ENCODE measurements at regions not wholly inside any gene's neighbourhood (a gene's known extent, or its start where the extent isn't known, plus 50 kb on each side); places are given as distances from the start of the nearest gene placed in this dataset.

GRCh38 chr6:122077603-122078002 is 321.8 kb upstream of the HSF2 start:
- no peak for TF ChIP-seq HCFC1 (IDR thresholded peaks at IDR 0.05; ENCODE audit: low read length)
- TF ChIP-seq BHLHE40 (IDR thresholded peaks at IDR 0.05; ENCODE audit: borderline replicate concordance in 1 of 2, low read depth in 2 of 2, low read length in 1 of 2) = no peak
- no peak for TF ChIP-seq ZNF384 (IDR thresholded peaks at IDR 0.05; ENCODE audit: borderline replicate concordance, low read depth, low read length)
- TF ChIP-seq NFIC (IDR thresholded peaks at IDR 0.05; ENCODE audit: low read depth, low read length) = no peak
- TF ChIP-seq ZZZ3 (IDR thresholded peaks at IDR 0.05; ENCODE audit: control insufficient read depth, insufficient read length, low read depth) = no peak
- no peak for TF ChIP-seq MTA3 (IDR thresholded peaks at IDR 0.05; ENCODE audit: borderline replicate concordance, low read length)
- no peak for TF ChIP-seq ATF2 (IDR thresholded peaks at IDR 0.05; ENCODE audit: low read length)
- TF ChIP-seq ATF7 (IDR thresholded peaks at IDR 0.05; ENCODE audit: low read depth) = no peak
- no peak for TF ChIP-seq FOXM1 (IDR thresholded peaks at IDR 0.05; ENCODE audit: low read depth, low read length)
- TF ChIP-seq CEBPZ (IDR thresholded peaks at IDR 0.05; ENCODE audit: low read depth, low read length) = no peak
- TF ChIP-seq JUNB (IDR thresholded peaks at IDR 0.05) = no peak
- no peak for TF ChIP-seq RAD51 (IDR thresholded peaks at IDR 0.05)

All from GM12878 (cell line).